T-helper 2 cell treated with Interferon-gamma antibody and Interleukin-4, amounts not matched to agents 5 μg/mL and 100 μg/mL, for 36 hours (primary cell): ENCODE measurements at regions not wholly inside any gene's neighbourhood (a gene's known extent, or its start where the extent isn't known, plus 50 kb on each side); places are given as distances from the start of the nearest gene placed in this dataset.
A peak's percentile ranks its signal among the peaks of the same experiment; 100 is the strongest.

ENCODE experiments used
- DNase-seq: peaks from one replicate; pipeline ENCODE4 v3.0.0; 2021; ENCODE audit warnings: low spot score
- H3K27ac Mint-ChIP-seq: one replicate; pipeline ENCODE4 v1.8.0; 2021; ENCODE audit warnings: mild to moderate bottlenecking, mixed read lengths
- H3K27me3 Mint-ChIP-seq: one replicate; pipeline ENCODE4 v1.8.0; 2021; ENCODE audit warnings: low read depth, mixed read lengths
- H3K36me3 Mint-ChIP-seq: one replicate; pipeline ENCODE4 v1.8.0; 2021; ENCODE audit warnings: low read depth, mixed read lengths
- H3K4me1 Mint-ChIP-seq: one replicate; pipeline ENCODE4 v1.8.0; 2021; ENCODE audit warnings: low read depth, mixed read lengths
- H3K4me3 Mint-ChIP-seq: one replicate; pipeline ENCODE4 v1.8.0; 2022; ENCODE audit warnings: mild to moderate bottlenecking, moderate library complexity, mixed read lengths
- H3K9me3 Mint-ChIP-seq: one replicate; pipeline ENCODE4 v1.8.0; 2021; ENCODE audit warnings: mixed read lengths

GRCh38 chr2:198401644-198402043 lies 597.3 kb downstream of the PLCL1 start:
- no peaks in the 10 kb centered on the region for H3K9me3 Mint-ChIP-seq
- H3K27me3 Mint-ChIP-seq: peaks cover 2% of the 10 kb centered on the region
- no peaks in the 10 kb centered on the region for H3K4me1 Mint-ChIP-seq
- no peak for DNase-seq
- no peak overlapping the region for H3K4me3 Mint-ChIP-seq
- no peaks in the 10 kb centered on the region for H3K36me3 Mint-ChIP-seq
- no peak overlapping the region for H3K27ac Mint-ChIP-seq

GRCh38 chr2:198400999-198401398 lies 596.6 kb downstream of the PLCL1 start:
- H3K4me1 Mint-ChIP-seq: no peaks in the 10 kb centered on the region
- H3K4me3 Mint-ChIP-seq: no peak overlapping the region
- H3K27me3 Mint-ChIP-seq: peaks cover 2% of the 10 kb centered on the region

GRCh38 chr2:198394208-198394607 lies 589.8 kb downstream of the PLCL1 start:
- Mint-ChIP-seq H3K4me1 (no peaks in the 10 kb centered on the region), H3K4me3 (no peak overlapping the region), H3K27ac (no peak overlapping the region), H3K27me3 (peaks cover 2% of the 10 kb centered on the region), H3K9me3 (no peaks in the 10 kb centered on the region), H3K36me3 (no peaks in the 10 kb centered on the region)
- no peak for DNase-seq

More at GRCh38 chr2:198400999-198401398, 596.6 kb downstream of the PLCL1 start:
- DNase-seq: no peak
- no peaks in the 10 kb centered on the region for H3K36me3 Mint-ChIP-seq
- H3K9me3 Mint-ChIP-seq: no peaks in the 10 kb centered on the region
- H3K27ac Mint-ChIP-seq: no peak overlapping the region

DNA sequence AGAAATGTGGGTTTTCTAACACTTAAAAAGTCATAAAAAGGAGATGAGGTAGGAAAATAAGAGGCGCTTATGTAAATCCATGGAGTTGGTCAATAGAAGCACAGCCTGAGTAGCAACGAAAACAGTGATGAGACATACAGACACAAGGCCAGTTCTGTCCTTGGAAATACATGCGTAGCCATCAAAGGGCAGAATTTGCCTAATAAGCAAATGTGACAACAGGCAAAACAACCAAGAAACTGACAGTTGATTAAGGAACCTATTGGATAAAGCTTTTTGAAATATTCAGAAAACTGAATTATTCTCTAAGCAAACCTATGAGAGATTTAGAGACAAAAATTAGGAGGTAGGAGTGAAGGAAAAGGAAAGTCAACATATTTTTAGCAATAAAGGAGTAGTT lies 586.3 kb downstream of the PLCL1 start:
- DNase-seq: no peak
- Mint-ChIP-seq H3K4me1 (no peaks in the 10 kb centered on the region), H3K27me3 (peaks cover 2% of the 10 kb centered on the region), H3K27ac (no peak overlapping the region), H3K36me3 (no peaks in the 10 kb centered on the region), H3K9me3 (no peaks in the 10 kb centered on the region), H3K4me3 (no peak overlapping the region)

GRCh38 chr2:198387677-198388076 lies 583.3 kb downstream of the PLCL1 start:
- no peak overlapping the region for H3K27ac Mint-ChIP-seq
- no peak overlapping the region for H3K4me3 Mint-ChIP-seq
- no peak for DNase-seq
- H3K36me3 Mint-ChIP-seq: no peaks in the 10 kb centered on the region
- no peaks in the 10 kb centered on the region for H3K4me1 Mint-ChIP-seq
- H3K9me3 Mint-ChIP-seq: no peaks in the 10 kb centered on the region
- H3K27me3 Mint-ChIP-seq: no peaks in the 10 kb centered on the region

- no peaks in the 10 kb centered on the region for H3K9me3 Mint-ChIP-seq
- no peak for DNase-seq
- no peak overlapping the region for H3K27ac Mint-ChIP-seq
- H3K27me3 Mint-ChIP-seq: peaks cover 4% of the 10 kb centered on the region
- no peaks in the 10 kb centered on the region for H3K4me1 Mint-ChIP-seq
- H3K4me3 Mint-ChIP-seq: no peak overlapping the region
- no peaks in the 10 kb centered on the region for H3K36me3 Mint-ChIP-seq
Observed at GRCh38 chr2:198385856-198386255, 581.5 kb downstream of the PLCL1 start.

- no peaks in the 10 kb centered on the region for H3K9me3 Mint-ChIP-seq
- H3K4me3 Mint-ChIP-seq: no peak overlapping the region
- no peaks in the 10 kb centered on the region for H3K4me1 Mint-ChIP-seq
- H3K27ac Mint-ChIP-seq: no peak overlapping the region
- DNase-seq: no peak
- H3K36me3 Mint-ChIP-seq: no peaks in the 10 kb centered on the region
- peaks cover 8% of the 10 kb centered on the region for H3K27me3 Mint-ChIP-seq
Observed at GRCh38 chr2:198385326-198385725, 580.9 kb downstream of the PLCL1 start.

DNA sequence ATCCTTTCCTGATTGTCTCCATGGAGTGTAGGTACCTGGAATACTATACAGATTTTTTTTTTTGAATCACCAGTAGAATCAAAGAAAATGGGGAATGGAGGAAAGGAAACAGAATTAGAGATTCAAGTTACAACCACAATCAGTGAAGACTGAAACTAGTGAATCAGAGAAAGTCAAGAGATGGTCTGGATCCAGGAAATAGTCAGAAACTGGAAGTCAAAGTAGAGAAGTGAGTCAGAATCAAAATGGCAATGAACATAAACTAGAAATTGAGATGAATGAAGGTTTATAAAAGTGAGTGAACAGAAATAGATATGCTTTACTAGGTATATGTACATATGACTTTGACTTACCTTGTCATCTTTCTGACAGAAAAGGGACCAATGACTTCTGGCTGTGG lies 579.0 kb downstream of the PLCL1 start:
- DNase-seq: no peak
- peaks cover 13% of the 10 kb centered on the region for H3K27me3 Mint-ChIP-seq

GRCh38 chr2:198382811-198383210 lies 578.4 kb downstream of the PLCL1 start:
- no peak overlapping the region for H3K4me3 Mint-ChIP-seq
- DNase-seq: no peak
- H3K36me3 Mint-ChIP-seq: no peaks in the 10 kb centered on the region
- H3K9me3 Mint-ChIP-seq: no peaks in the 10 kb centered on the region
- H3K27me3 Mint-ChIP-seq: peaks cover 13% of the 10 kb centered on the region
- no peak overlapping the region for H3K27ac Mint-ChIP-seq
- H3K4me1 Mint-ChIP-seq: no peaks in the 10 kb centered on the region

More for the DNA sequence above, 579.0 kb downstream of the PLCL1 start:
- Mint-ChIP-seq H3K36me3 (no peaks in the 10 kb centered on the region), H3K4me3 (no peak overlapping the region), H3K9me3 (no peaks in the 10 kb centered on the region), H3K27ac (no peak overlapping the region), H3K4me1 (no peaks in the 10 kb centered on the region)

DNA sequence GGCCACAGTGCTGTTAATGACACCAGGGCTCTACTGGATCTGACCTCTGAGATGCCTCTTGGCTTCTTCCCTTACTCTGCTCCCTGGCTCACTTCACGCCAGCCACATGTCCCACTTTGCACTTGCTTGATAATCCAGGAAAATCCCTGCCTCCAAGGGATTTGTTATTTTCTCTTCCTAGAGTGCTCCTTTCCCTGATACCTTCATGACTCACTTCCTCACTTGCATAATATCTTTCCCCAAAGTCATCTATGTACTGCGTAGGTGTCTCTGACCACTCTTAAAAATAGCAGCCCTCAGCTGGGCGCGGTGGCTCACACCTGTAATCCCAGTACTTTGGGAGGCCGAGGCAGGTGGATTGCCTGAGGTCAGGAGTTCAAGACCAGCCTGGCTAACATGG lies 572.3 kb downstream of the PLCL1 start:
- H3K27ac Mint-ChIP-seq: no peak overlapping the region
- DNase-seq: no peak
- H3K36me3 Mint-ChIP-seq: no peaks in the 10 kb centered on the region
- no peak overlapping the region for H3K4me3 Mint-ChIP-seq
- H3K4me1 Mint-ChIP-seq: peaks cover 11% of the 10 kb centered on the region
- H3K27me3 Mint-ChIP-seq: peaks cover 40% of the 10 kb centered on the region
- H3K9me3 Mint-ChIP-seq: no peaks in the 10 kb centered on the region

DNA sequence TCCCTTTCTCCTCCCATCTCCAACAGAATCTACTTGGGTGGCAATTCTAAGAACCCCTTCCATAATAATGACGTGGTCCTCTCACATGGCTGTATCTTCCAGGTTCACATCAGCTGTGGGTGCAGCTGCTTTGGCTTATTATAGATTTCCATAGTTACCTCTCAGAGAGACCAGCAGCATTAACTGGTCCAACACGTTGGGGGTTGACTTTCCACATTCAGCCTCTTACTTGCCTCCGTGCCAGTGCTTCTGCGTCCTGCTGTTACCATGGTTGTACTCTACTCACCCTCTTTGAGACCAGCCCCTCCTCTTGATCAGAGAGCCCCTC lies 570.7 kb downstream of the PLCL1 start:
- peaks cover 12% of the 10 kb centered on the region for H3K4me1 Mint-ChIP-seq
- peaks cover 44% of the 10 kb centered on the region for H3K27me3 Mint-ChIP-seq
- H3K36me3 Mint-ChIP-seq: no peaks in the 10 kb centered on the region
- no peaks in the 10 kb centered on the region for H3K9me3 Mint-ChIP-seq
- no peak for DNase-seq
- H3K4me3 Mint-ChIP-seq: no peak overlapping the region
- no peak overlapping the region for H3K27ac Mint-ChIP-seq

GRCh38 chr2:198374375-198375082 lies 570.1 kb downstream of the PLCL1 start:
- Mint-ChIP-seq H3K27me3 (peaks cover 47% of the 10 kb centered on the region), H3K4me3 (no peak overlapping the region), H3K9me3 (no peaks in the 10 kb centered on the region), H3K27ac (no peak overlapping the region), H3K36me3 (no peaks in the 10 kb centered on the region), H3K4me1 (peaks cover 12% of the 10 kb centered on the region)
- DNase-seq: peak; percentile 10

GRCh38 chr2:198371921-198372543 lies 567.6 kb downstream of the PLCL1 start:
- Mint-ChIP-seq H3K4me1 (peaks cover 12% of the 10 kb centered on the region), H3K36me3 (no peaks in the 10 kb centered on the region), H3K4me3 (peak overlapping the region; percentile 60), H3K9me3 (no peaks in the 10 kb centered on the region), H3K27me3 (peaks cover 59% of the 10 kb centered on the region), H3K27ac (no peak overlapping the region)
- DNase-seq: no peak

GRCh38 chr2:198371329-198371728 lies 566.9 kb downstream of the PLCL1 start:
- Mint-ChIP-seq H3K9me3 (no peaks in the 10 kb centered on the region), H3K27me3 (peaks cover 61% of the 10 kb centered on the region), H3K27ac (no peak overlapping the region), H3K4me3 (no peak overlapping the region), H3K4me1 (peaks cover 12% of the 10 kb centered on the region), H3K36me3 (no peaks in the 10 kb centered on the region)
- DNase-seq: no peak

GRCh38 chr2:198368089-198368488 lies 563.7 kb downstream of the PLCL1 start:
- Mint-ChIP-seq H3K27ac (no peak overlapping the region), H3K9me3 (no peaks in the 10 kb centered on the region), H3K4me1 (peaks cover 12% of the 10 kb centered on the region), H3K4me3 (no peak overlapping the region), H3K36me3 (no peaks in the 10 kb centered on the region), H3K27me3 (peaks cover 59% of the 10 kb centered on the region)
- no peak for DNase-seq
